Psoas muscle (tissue), 7 donors: ENCODE measurements at regions not wholly inside any gene's neighbourhood (a gene's known extent, or its start where the extent isn't known, plus 50 kb on each side); places are given as distances from the start of the nearest gene placed in this dataset.

Experiments used
- ATAC-seq, 4 donors: fragments of 200-7000 bp; cut with Tn5 transposase; one replicate each; pipeline ENCODE4 v1.9.1; 2020; ENCODE audit warnings: moderate library complexity in 3 of 4, mild to moderate bottlenecking in 2 of 4
- DNase-seq, 2 donors: peaks; one replicate each; pipeline ENCODE4 v3.0.0-alpha.2; 2020
- H3K27ac ChIP-seq: fragments of 200-600 bp; one replicate; pipeline ENCODE4 v1.8.0; 2022
- H3K27me3 ChIP-seq, 3 donors: fragments of 200-600 bp in 1 of 3; one replicate each; pipeline versions ENCODE4 v1.6.1 to v1.8.0; 2013 to 2022; ENCODE audit warnings: low read length in 2 of 3, mild to moderate bottlenecking in 2 of 3, moderate library complexity in 1 of 3; ENCODE audit not compliant: insufficient read depth in 3 of 3
- H3K36me3 ChIP-seq, 2 donors: fragments of 200-600 bp in 1 of 2; one replicate each; pipeline versions ENCODE4 v1.6.1 to v1.8.0; 2013 to 2022; ENCODE audit warnings: low read depth in 1 of 2, mild to moderate bottlenecking in 1 of 2, moderate library complexity in 1 of 2; ENCODE audit not compliant: insufficient read depth in 1 of 2
- H3K4me1 ChIP-seq: fragments of 200-600 bp; one replicate; pipeline ENCODE4 v1.8.0; 2022
- H3K4me3 ChIP-seq: fragments of 200-600 bp; one replicate; pipeline ENCODE4 v1.8.0; 2022; ENCODE audit warnings: mild to moderate bottlenecking
- H3K9me3 ChIP-seq: fragments of 200-600 bp; one replicate; pipeline ENCODE4 v1.8.0; 2022
- WGBS, 3 donors: extraction: QIAGEN DNeasy Blood & Tissue Kit; methylation state at CpG; one replicate each; pipeline versions ENCODE4 v1.1.6 to v1.1.7; 2013; 5-methylcytosine and 5-hydroxymethylcytosine counted together
- intact Hi-C, 2 donors: fragments of 100-400 bp; cut with DNase I; formaldehyde crosslinking; loops; one replicate each; pipeline versions ENCODE4 v1.11.0 to v1.14.2; 2022
- TF ChIP-seq, protein P1 (sequence below): fragments of 200-600 bp; IDR thresholded peaks from one replicate; pipeline ENCODE4 v1.8.0; 2022; ENCODE audit warnings: antibody characterized with exemption
- donor health status: healthy with polysubstance abuse.
- donor health status: DM: no; HTN: no; CAD: no; lungs with moderate emphysema.
- donor health status: Bipolar disorder and iron deficiency.
- donor health status: healthy.
- donor health status: DM: yes; HTN: yes; CAD: no.
- donor health status: DM: no; HTN: no; CAD: no.
- donor health status: DM: yes; HTN: yes; CAD: no.

DNA sequence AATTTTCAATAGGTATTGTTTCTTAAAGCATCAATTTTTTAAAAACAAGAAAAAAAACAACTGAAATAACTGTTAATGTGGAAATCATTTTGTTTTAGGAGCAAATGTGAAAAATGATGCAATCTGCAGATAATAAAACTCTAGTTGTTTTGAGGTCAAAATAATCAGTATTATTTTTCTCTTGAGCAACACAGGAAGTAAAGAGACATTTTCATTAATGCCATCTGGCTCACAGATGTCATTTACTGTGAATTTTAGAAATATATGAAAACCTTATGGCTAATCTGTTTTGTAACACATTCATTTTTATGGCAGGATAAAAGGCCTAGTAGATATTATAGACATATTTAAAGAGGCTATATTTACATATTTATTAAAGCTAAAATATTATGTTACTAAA, 141.6 kb downstream of the PCDH18 start:
- ATAC-seq: no peak
- H3K4me3 ChIP-seq: no peak overlapping the region
- H3K4me1 ChIP-seq: no peaks in the 10 kb centered on the region
- no peaks in the 10 kb centered on the region for H3K27me3 ChIP-seq
- intact Hi-C loops: no loop called here
- H3K27ac ChIP-seq: no peak overlapping the region
- H3K36me3 ChIP-seq: no peaks in the 10 kb centered on the region
- TF ChIP-seq, protein P1, sequence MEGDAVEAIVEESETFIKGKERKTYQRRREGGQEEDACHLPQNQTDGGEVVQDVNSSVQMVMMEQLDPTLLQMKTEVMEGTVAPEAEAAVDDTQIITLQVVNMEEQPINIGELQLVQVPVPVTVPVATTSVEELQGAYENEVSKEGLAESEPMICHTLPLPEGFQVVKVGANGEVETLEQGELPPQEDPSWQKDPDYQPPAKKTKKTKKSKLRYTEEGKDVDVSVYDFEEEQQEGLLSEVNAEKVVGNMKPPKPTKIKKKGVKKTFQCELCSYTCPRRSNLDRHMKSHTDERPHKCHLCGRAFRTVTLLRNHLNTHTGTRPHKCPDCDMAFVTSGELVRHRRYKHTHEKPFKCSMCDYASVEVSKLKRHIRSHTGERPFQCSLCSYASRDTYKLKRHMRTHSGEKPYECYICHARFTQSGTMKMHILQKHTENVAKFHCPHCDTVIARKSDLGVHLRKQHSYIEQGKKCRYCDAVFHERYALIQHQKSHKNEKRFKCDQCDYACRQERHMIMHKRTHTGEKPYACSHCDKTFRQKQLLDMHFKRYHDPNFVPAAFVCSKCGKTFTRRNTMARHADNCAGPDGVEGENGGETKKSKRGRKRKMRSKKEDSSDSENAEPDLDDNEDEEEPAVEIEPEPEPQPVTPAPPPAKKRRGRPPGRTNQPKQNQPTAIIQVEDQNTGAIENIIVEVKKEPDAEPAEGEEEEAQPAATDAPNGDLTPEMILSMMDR: no peak
- no peaks in the 10 kb centered on the region for H3K9me3 ChIP-seq
- DNase-seq: no peak

DNA sequence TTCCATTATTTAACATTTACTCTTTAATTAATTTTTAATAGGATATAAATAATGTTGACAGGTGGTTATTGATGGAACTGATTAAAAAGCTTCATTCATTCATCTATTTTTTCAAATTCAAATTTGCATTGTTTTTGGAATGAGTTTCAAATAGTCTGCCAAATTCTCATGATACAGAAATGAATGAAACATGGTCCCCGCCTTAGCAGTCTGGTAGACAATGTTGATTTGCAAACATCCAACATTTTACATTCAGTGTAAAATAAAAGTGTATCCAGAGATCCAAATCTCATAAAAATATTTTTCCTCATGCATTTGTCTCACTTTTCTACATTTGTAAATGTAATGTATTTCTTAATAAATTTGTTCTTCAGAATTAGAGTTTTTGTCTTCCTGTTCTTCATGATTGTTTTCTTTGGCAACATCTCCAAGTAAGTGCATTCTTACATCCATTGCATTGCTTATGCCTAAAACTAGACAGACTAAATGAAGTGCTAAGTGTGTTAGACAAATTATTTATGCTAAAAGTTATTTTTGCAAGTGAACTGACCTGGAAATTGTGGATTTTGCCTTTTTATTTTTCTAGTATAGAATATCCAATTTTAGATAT, 142.3 kb downstream of the PCDH18 start:
- no peak overlapping the region for H3K27ac ChIP-seq
- no peak for ATAC-seq
- no peaks in the 10 kb centered on the region for H3K36me3 ChIP-seq
- no peaks in the 10 kb centered on the region for H3K9me3 ChIP-seq
- TF ChIP-seq, protein P1: no peak
- no peaks in the 10 kb centered on the region for H3K4me1 ChIP-seq
- DNase-seq: no peak
- 91 to 98% (median 93%) methylated on average over 1 of the region's 1 CpG for WGBS, 3 donors
- intact Hi-C loops: no loop called here
- H3K27me3 ChIP-seq: no peaks in the 10 kb centered on the region
- H3K4me3 ChIP-seq: no peak overlapping the region

DNA sequence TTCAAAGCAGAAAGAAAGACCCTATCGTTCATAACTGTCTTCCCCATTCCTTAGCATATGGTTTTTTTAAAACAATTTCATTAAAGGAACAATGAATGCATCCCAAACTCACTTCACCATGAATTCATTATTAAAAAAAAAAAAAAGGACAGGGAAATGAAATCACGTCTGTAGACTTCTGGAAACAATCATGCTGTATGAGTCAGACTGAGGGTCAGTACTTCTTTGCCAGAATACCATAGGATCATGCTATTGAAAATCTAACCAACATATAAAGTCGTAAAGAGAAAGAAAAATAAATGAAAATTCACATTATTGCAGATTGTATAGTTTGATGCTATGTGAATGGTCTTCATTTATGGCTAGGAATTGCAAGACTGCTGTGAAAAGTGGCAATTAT, 144.4 kb downstream of the PCDH18 start:
- H3K9me3 ChIP-seq: no peaks in the 10 kb centered on the region
- ATAC-seq (no peak), DNase-seq (no peak)
- H3K4me1 ChIP-seq: no peaks in the 10 kb centered on the region
- WGBS, 3 donors: 62 to 63% (median 62%) methylated on average over 3 of the region's 3 CpGs
- intact Hi-C loops: no loop called here
- no peak overlapping the region for H3K4me3 ChIP-seq
- TF ChIP-seq, protein P1: no peak
- H3K36me3 ChIP-seq: no peaks in the 10 kb centered on the region
- H3K27me3 ChIP-seq: no peaks in the 10 kb centered on the region
- H3K27ac ChIP-seq: no peak overlapping the region

DNA sequence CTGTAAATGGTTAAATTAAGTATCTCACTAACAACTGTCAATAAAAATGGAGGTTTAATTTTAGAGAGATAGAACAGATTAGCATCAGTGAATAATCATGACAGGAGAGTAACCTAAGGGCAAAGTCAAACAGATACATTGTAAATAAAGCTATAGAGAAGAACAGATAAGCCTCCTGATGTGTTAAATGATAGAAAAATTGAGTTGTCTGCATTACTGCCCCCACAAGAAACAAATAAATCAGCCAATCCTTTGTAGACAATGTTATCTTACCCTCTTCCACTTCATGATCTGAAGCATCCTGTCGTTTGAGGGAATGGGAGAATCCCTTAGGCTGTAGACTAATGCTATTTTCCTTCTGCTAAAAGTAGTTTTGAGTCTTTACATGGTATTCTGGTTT, 147.8 kb downstream of the PCDH18 start:
- TF ChIP-seq, protein P1: no peak
- Histone ChIP-seq H3K36me3 (no peaks in the 10 kb centered on the region), H3K27ac (no peak overlapping the region), H3K27me3 (no peaks in the 10 kb centered on the region), H3K9me3 (no peaks in the 10 kb centered on the region), H3K4me3 (no peak overlapping the region), H3K4me1 (no peaks in the 10 kb centered on the region)
- intact Hi-C loops: no loop called here
- ATAC-seq (no peak), DNase-seq (no peak)
- 66 to 80% (median 78%) methylated on average over 1 of the region's 1 CpG for WGBS, 3 donors

DNA sequence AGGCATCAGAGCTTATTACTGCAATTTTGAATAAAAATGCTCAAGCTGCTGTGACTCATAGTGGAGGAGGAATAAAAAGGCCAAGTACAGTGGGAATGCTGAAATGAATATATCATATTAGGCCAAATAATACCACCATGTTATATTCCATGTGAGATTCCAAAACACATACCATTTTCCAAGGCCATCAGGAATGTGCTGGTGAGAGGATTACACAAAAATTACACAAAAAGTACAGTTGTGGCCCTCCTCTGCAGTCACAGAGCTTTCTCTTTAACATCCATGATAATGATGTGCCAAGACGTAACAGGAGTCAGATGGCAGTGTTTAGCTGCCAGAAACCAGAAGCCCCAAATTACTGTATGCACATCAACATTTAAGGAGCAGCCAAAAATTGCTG, 153.5 kb downstream of the PCDH18 start:
- no peak for ATAC-seq
- no peak for DNase-seq
- no peak overlapping the region for H3K4me3 ChIP-seq
- no peaks in the 10 kb centered on the region for H3K36me3 ChIP-seq
- H3K4me1 ChIP-seq: no peaks in the 10 kb centered on the region
- H3K9me3 ChIP-seq: no peaks in the 10 kb centered on the region
- intact Hi-C loops: no loop called here
- no peaks in the 10 kb centered on the region for H3K27me3 ChIP-seq
- no peak overlapping the region for H3K27ac ChIP-seq
- TF ChIP-seq, protein P1: no peak
- WGBS, 3 donors: 24 to 53% (median 35%) methylated on average over 1 of the region's 1 CpG
